Panc1 (cell line): ENCODE measurements at regions not wholly inside any gene's neighbourhood (a gene's known extent, or its start where the extent isn't known, plus 50 kb on each side); places are given as distances from the start of the nearest gene placed in this dataset.

Source experiments
- ATAC-seq: fragments of 200-7000 bp; cut with Tn5 transposase; 2 replicates; pipeline ENCODE4 v1.9.1; 2020; ENCODE audit warnings: mild to moderate bottlenecking, moderate library complexity
- BruUV-seq: library from RNA; stranded (reverse); fragments of 400-500 nt; replicated peaks from 2 replicates; lab custom pipeline; 2021; lab: Mats Ljungman, UMichigan
- CTCF ChIA-PET: fragments of 300-600 bp; sonication (Branson Sonifier 250); formaldehyde crosslinking; loops from one replicate; lab custom pipeline; 2022; ENCODE audit warnings: antibody characterized with exemption; lab: Charles Lee
- POLR2A ChIA-PET: fragments of 300-600 bp; sonication (Branson Sonifier 250); formaldehyde crosslinking; loops from one replicate; lab custom pipeline; 2022; ENCODE audit warnings: antibody characterized with exemption; lab: Charles Lee
- DNase-seq: peaks from one replicate; pipeline ENCODE4 v3.0.0-alpha.2; 2010; ENCODE audit warnings: low read depth, low spot score
- H3K27ac ChIP-seq: 2 replicates; pipeline ENCODE4 v1.5.1; 2011; ENCODE audit warnings: mild to moderate bottlenecking, low read length, inconsistent platforms
- H3K27me3 ChIP-seq: fragments of 200-500 bp; sonication (Bioruptor generic); 2 replicates; pipeline ENCODE4 v1.6.0; 2014; ENCODE audit warnings: low read length, inconsistent platforms; ENCODE audit not compliant: control insufficient read depth, insufficient read depth
- H3K36me3 ChIP-seq: fragments of 200-500 bp; sonication (Bioruptor generic); 2 replicates; pipeline ENCODE4 v1.5.1; 2014; ENCODE audit warnings: inconsistent platforms, mild to moderate bottlenecking, low read length, moderate library complexity; ENCODE audit not compliant: control insufficient read depth, insufficient read depth
- H3K4me1 ChIP-seq: 2 replicates; pipeline ENCODE4 v1.5.1; 2011; ENCODE audit warnings: inconsistent platforms, mild to moderate bottlenecking, low read length, moderate library complexity; ENCODE audit not compliant: control insufficient read depth, insufficient read depth
- H3K4me3 ChIP-seq, 2 experiments: 2 replicates each; pipeline ENCODE4 v1.5.1; 2011 to 2012; ENCODE audit warnings: low read depth in 2 of 2, low read length in 2 of 2, mild to moderate bottlenecking in 2 of 2, inconsistent platforms in 1 of 2, moderate library complexity in 1 of 2
- H3K9me3 ChIP-seq: fragments of 200-500 bp; sonication (Bioruptor generic); 2 replicates; pipeline ENCODE4 v1.5.1; 2014; ENCODE audit warnings: low read depth, mild to moderate bottlenecking, inconsistent platforms, low read length, moderate library complexity; ENCODE audit not compliant: control insufficient read depth, insufficient read depth
- POLR2AphosphoS5 ChIP-seq: IDR thresholded peaks from 2 replicates; pipeline ENCODE4 v1.6.1; 2012; ENCODE audit warnings: mild to moderate bottlenecking, low read depth, low read length, moderate library complexity
- SIN3A ChIP-seq: IDR thresholded peaks from 2 replicates; pipeline ENCODE4 v1.6.1; 2012; ENCODE audit warnings: low read depth, mild to moderate bottlenecking, low read length, moderate library complexity, borderline replicate concordance; ENCODE audit not compliant: insufficient read depth
- TCF7L2 ChIP-seq: IDR thresholded peaks from 2 replicates; pipeline ENCODE4 v1.6.1; 2011; ENCODE audit warnings: mild to moderate bottlenecking, low read depth, low read length, inconsistent platforms
- in situ Hi-C: cut with HindIII; loops from 2 replicates; pipeline ENCODE4 v1.10.0; 2016; ENCODE audit warnings: low sequenced_read_pairs, low pct_unique_long_range_greater_than_20kb
- intact Hi-C: fragments of 100-400 bp; cut with micrococcal nuclease; formaldehyde crosslinking; loops from one replicate; pipeline ENCODE4 v1.10.0; 2022; ENCODE audit not compliant: unreplicated experiment
- TF ChIP-seq, protein P1 (sequence below), 2 experiments: IDR thresholded peaks; 2 replicates each; pipeline ENCODE4 v1.6.1; 2011 to 2012; ENCODE audit warnings: low read depth in 2 of 2, control low read depth in 1 of 2, low read length in 1 of 2, mild to moderate bottlenecking in 1 of 2, moderate library complexity in 1 of 2; ENCODE audit not compliant: insufficient read depth in 1 of 2
- TF ChIP-seq, protein P2 (sequence below): fragments of 450-650 bp; IDR thresholded peaks from 2 replicates; pipeline ENCODE4 v1.5.1; 2017; ENCODE audit warnings: mild to moderate bottlenecking

GRCh38 chr5:2120361-2120760, 237.6 kb upstream of the IRX4 start:
- Histone ChIP-seq H3K36me3 (no peaks in the 10 kb centered on the region), H3K9me3 (no peaks in the 10 kb centered on the region), H3K27ac (no peak overlapping the region), H3K27me3 (peaks cover 6% of the 10 kb centered on the region), H3K4me3 (no peak overlapping the region), H3K4me1 (no peaks in the 10 kb centered on the region)
- BruUV-seq: no TSS peak
- TF ChIP-seq SIN3A (no peak), POLR2AphosphoS5 (no peak), TCF7L2 (no peak)
- TF ChIP-seq, protein P1, sequence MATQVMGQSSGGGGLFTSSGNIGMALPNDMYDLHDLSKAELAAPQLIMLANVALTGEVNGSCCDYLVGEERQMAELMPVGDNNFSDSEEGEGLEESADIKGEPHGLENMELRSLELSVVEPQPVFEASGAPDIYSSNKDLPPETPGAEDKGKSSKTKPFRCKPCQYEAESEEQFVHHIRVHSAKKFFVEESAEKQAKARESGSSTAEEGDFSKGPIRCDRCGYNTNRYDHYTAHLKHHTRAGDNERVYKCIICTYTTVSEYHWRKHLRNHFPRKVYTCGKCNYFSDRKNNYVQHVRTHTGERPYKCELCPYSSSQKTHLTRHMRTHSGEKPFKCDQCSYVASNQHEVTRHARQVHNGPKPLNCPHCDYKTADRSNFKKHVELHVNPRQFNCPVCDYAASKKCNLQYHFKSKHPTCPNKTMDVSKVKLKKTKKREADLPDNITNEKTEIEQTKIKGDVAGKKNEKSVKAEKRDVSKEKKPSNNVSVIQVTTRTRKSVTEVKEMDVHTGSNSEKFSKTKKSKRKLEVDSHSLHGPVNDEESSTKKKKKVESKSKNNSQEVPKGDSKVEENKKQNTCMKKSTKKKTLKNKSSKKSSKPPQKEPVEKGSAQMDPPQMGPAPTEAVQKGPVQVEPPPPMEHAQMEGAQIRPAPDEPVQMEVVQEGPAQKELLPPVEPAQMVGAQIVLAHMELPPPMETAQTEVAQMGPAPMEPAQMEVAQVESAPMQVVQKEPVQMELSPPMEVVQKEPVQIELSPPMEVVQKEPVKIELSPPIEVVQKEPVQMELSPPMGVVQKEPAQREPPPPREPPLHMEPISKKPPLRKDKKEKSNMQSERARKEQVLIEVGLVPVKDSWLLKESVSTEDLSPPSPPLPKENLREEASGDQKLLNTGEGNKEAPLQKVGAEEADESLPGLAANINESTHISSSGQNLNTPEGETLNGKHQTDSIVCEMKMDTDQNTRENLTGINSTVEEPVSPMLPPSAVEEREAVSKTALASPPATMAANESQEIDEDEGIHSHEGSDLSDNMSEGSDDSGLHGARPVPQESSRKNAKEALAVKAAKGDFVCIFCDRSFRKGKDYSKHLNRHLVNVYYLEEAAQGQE (IDR thresholded peaks at IDR 0.05; ENCODE audit: insufficient read depth in 1 of 2, low read depth in 2 of 2, low read length in 1 of 2): no peak
- TF ChIP-seq, protein P2, sequence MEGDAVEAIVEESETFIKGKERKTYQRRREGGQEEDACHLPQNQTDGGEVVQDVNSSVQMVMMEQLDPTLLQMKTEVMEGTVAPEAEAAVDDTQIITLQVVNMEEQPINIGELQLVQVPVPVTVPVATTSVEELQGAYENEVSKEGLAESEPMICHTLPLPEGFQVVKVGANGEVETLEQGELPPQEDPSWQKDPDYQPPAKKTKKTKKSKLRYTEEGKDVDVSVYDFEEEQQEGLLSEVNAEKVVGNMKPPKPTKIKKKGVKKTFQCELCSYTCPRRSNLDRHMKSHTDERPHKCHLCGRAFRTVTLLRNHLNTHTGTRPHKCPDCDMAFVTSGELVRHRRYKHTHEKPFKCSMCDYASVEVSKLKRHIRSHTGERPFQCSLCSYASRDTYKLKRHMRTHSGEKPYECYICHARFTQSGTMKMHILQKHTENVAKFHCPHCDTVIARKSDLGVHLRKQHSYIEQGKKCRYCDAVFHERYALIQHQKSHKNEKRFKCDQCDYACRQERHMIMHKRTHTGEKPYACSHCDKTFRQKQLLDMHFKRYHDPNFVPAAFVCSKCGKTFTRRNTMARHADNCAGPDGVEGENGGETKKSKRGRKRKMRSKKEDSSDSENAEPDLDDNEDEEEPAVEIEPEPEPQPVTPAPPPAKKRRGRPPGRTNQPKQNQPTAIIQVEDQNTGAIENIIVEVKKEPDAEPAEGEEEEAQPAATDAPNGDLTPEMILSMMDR: no peak
- ChIA-PET CTCF (no interaction called here), POLR2A (no interaction called here)
- in situ Hi-C loops (no loop called here), intact Hi-C loops (no loop called here)
- no peak for DNase-seq
- no peak for ATAC-seq

- Histone ChIP-seq H3K4me1 (no peaks in the 10 kb centered on the region), H3K27ac (no peak overlapping the region), H3K9me3 (no peaks in the 10 kb centered on the region), H3K4me3 (no peak overlapping the region), H3K36me3 (no peaks in the 10 kb centered on the region), H3K27me3 (peaks cover 6% of the 10 kb centered on the region)
- no peak for DNase-seq
- intact Hi-C loops: no loop called here
- POLR2A ChIA-PET: no interaction called here
- CTCF ChIA-PET: no interaction called here
- BruUV-seq: no TSS peak
- no peak for ATAC-seq
- TF ChIP-seq POLR2AphosphoS5: no peak
- in situ Hi-C loops: no loop called here
Measured at GRCh38 chr5:2119573-2119972, 236.8 kb upstream of the IRX4 start.

DNA sequence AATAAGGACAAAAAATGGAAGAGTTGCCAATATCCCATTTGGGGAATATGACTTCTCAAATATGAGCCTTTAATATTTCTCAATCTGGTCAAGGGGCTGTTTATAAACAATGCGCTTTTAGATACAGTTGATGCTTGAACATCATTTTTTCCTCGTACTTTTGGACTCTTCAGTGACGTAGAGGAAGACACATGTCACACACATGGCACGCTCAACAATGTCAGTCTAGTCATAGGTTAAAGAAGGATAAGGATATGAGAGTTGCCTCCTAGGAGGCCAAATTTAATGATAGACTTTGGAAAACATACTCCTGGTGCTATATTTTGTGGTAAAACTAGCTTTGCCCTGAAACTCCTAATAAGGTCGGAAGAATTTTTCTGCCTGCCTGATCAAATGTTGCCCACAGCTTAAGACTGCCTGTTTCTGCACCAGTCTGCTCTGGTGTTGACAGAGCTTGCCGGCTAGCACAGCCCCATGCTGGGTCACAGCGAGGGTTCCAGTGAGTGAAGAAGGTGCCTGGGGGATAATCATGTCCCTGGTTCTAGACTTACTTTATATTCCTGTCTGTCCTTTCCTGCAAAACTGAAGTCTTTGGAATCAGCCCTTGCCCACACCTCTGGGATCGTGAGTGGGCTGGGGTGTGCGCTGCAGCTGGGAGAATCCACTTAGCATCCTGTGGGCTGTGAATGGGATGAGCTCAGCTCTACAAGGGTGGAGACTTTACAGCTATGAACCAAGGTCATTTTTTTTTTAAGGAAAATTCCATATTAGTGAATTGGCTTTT, 230.8 kb upstream of the IRX4 start:
- ChIA-PET CTCF (no interaction called here), POLR2A (no interaction called here)
- no peak for DNase-seq
- H3K27me3 ChIP-seq: peaks cover 2% of the 10 kb centered on the region; the same call in 1 of the 2 replicates
- H3K27ac ChIP-seq: no peak overlapping the region
- BruUV-seq: no TSS peak
- no peaks in the 10 kb centered on the region for H3K4me1 ChIP-seq
- H3K9me3 ChIP-seq: no peaks in the 10 kb centered on the region
- intact Hi-C loops (no loop called here), in situ Hi-C loops (no loop called here)
- no peaks in the 10 kb centered on the region for H3K36me3 ChIP-seq
- H3K4me3 ChIP-seq: no peak overlapping the region
- TF ChIP-seq SIN3A: no peak
- no peak for TF ChIP-seq POLR2AphosphoS5
- no peak for TF ChIP-seq TCF7L2
- TF ChIP-seq, protein P1 (IDR thresholded peaks at IDR 0.05; ENCODE audit: insufficient read depth in 1 of 2, low read depth in 2 of 2, low read length in 1 of 2): no peak
- TF ChIP-seq, protein P2: no peak
- ATAC-seq: no peak
